ENCODE measurements at regions not wholly inside any gene's neighbourhood (a gene's known extent, or its start where the extent isn't known, plus 50 kb on each side); places are given as distances from the start of the nearest gene placed in this dataset.
A peak's percentile ranks its signal among the peaks of the same experiment; 100 is the strongest.

GRCh38 chr9:107064378-107064777 lies 201.4 kb downstream of the ZNF462 start:
- H3K4me3 ChIP-seq = no peak overlapping the region
- no peak for DNase-seq
- H3K36me3 ChIP-seq = no peaks in the 10 kb centered on the region
- no peaks in the 10 kb centered on the region for H3K27me3 ChIP-seq
- TF ChIP-seq POLR2A (IDR thresholded peaks at IDR 0.05) = no peak
- TF ChIP-seq CTCF (IDR thresholded peaks at IDR 0.05) = no peak
- no peaks in the 10 kb centered on the region for H3K9me3 ChIP-seq
- H3K4me1 ChIP-seq = peaks cover 0 to 11% (median 0%) of the 10 kb centered on the region in 4 donors
- no peak overlapping the region for H3K27ac ChIP-seq

- H3K36me3 ChIP-seq = no peaks in the 10 kb centered on the region
- TF ChIP-seq POLR2A (IDR thresholded peaks at IDR 0.05) (no peak), CTCF (IDR thresholded peaks at IDR 0.05) (no peak)
- DNase-seq = no peak
Measured at GRCh38 chr9:107065549-107065948, 202.6 kb downstream of the ZNF462 start.

GRCh38 chr9:107067739-107068416 lies 204.9 kb downstream of the ZNF462 start:
- DNase-seq = peak in 1 of 3 donors; percentile 45
- Histone ChIP-seq H3K9me3 (no peaks in the 10 kb centered on the region), H3K27ac (peak overlapping the region in 3 of 4 donors; percentile 29 to 80 (median 78)), H3K4me3 (no peak overlapping the region), H3K27me3 (no peaks in the 10 kb centered on the region), H3K4me1 (peaks cover 0 to 11% (median 0%) of the 10 kb centered on the region in 4 donors), H3K36me3 (no peaks in the 10 kb centered on the region)
- TF ChIP-seq CTCF (IDR thresholded peaks at IDR 0.05) (no peak), POLR2A (IDR thresholded peaks at IDR 0.05) (no peak)

More at GRCh38 chr9:107065549-107065948, 202.6 kb downstream of the ZNF462 start:
- peaks cover 0 to 11% (median 0%) of the 10 kb centered on the region in 4 donors for H3K4me1 ChIP-seq
- H3K27ac ChIP-seq = no peak overlapping the region
- H3K9me3 ChIP-seq = no peaks in the 10 kb centered on the region
- no peaks in the 10 kb centered on the region for H3K27me3 ChIP-seq
- H3K4me3 ChIP-seq = no peak overlapping the region

GRCh38 chr9:107068581-107068980 lies 205.6 kb downstream of the ZNF462 start:
- peak in 2 of 3 donors; percentile 60 to 74 for DNase-seq
- Histone ChIP-seq H3K4me1 (peaks cover 0 to 11% (median 0%) of the 10 kb centered on the region in 4 donors), H3K9me3 (no peaks in the 10 kb centered on the region), H3K36me3 (no peaks in the 10 kb centered on the region), H3K4me3 (no peak overlapping the region), H3K27me3 (no peaks in the 10 kb centered on the region), H3K27ac (peak overlapping the region in 3 of 4 donors; percentile 29 to 80 (median 78))
- TF ChIP-seq CTCF (IDR thresholded peaks at IDR 0.05) (no peak), POLR2A (IDR thresholded peaks at IDR 0.05) (no peak)

GRCh38 chr9:107070586-107070985 lies 207.6 kb downstream of the ZNF462 start:
- Histone ChIP-seq H3K36me3 (no peaks in the 10 kb centered on the region), H3K27ac (no peak overlapping the region), H3K4me3 (no peak overlapping the region), H3K9me3 (no peaks in the 10 kb centered on the region), H3K4me1 (peaks cover 0 to 11% (median 0%) of the 10 kb centered on the region in 4 donors), H3K27me3 (no peaks in the 10 kb centered on the region)
- no peak for TF ChIP-seq CTCF (IDR thresholded peaks at IDR 0.05)
- no peak for DNase-seq
